NCI-H2171 (cell line): ENCODE measurements at regions not wholly inside any gene's neighbourhood (a gene's known extent, or its start where the extent isn't known, plus 50 kb on each side); places are given as distances from the start of the nearest gene placed in this dataset.

Source experiments
- DNase-seq: peaks from one replicate; lab custom pipeline; 2025; lab: John Stamatoyannopoulos, UW

GRCh38 chr1:223052931-223053330, 90.1 kb downstream of the TLR5 start:
- no peak for DNase-seq

- no peak for DNase-seq
These were observed 86.2 kb downstream of the TLR5 start for GRCh38 chr1:223056802-223057201.

- DNase-seq: no peak
These were observed 85.4 kb downstream of the TLR5 start for GRCh38 chr1:223057569-223058093.
